GM12873 (cell line): ENCODE measurements at regions not wholly inside any gene's neighbourhood (a gene's known extent, or its start where the extent isn't known, plus 50 kb on each side); places are given as distances from the start of the nearest gene placed in this dataset.

Experiments used
- TF ChIP-seq, protein P1 (sequence below): IDR thresholded peaks from 2 replicates; pipeline ENCODE4 v1.5.1; 2012; ENCODE audit warnings: low read depth, mild to moderate bottlenecking, moderate library complexity, low read length, control low read depth; ENCODE audit not compliant: insufficient read depth; ENCODE audit errors: missing control alignments

DNA sequence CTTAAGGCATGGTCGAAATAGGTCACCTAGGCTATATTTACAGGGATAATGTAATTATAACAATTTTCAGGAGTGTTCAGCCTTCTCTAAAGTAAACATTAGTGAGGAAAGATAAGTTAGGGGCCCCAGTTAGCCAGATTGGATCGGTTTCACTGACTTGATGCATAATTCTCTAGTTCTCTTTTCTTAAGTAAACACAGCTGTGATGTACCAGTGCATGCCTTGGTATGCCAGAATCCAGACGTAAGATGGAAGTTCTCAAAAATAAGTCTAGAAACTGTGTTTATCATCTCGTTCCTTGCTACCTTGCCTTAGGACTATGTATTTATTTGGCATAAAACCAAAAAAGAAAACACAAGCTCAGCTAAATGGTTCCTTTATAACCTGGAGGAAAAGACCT lies 442.2 kb upstream of the CLINT1 start:
- TF ChIP-seq, protein P1, sequence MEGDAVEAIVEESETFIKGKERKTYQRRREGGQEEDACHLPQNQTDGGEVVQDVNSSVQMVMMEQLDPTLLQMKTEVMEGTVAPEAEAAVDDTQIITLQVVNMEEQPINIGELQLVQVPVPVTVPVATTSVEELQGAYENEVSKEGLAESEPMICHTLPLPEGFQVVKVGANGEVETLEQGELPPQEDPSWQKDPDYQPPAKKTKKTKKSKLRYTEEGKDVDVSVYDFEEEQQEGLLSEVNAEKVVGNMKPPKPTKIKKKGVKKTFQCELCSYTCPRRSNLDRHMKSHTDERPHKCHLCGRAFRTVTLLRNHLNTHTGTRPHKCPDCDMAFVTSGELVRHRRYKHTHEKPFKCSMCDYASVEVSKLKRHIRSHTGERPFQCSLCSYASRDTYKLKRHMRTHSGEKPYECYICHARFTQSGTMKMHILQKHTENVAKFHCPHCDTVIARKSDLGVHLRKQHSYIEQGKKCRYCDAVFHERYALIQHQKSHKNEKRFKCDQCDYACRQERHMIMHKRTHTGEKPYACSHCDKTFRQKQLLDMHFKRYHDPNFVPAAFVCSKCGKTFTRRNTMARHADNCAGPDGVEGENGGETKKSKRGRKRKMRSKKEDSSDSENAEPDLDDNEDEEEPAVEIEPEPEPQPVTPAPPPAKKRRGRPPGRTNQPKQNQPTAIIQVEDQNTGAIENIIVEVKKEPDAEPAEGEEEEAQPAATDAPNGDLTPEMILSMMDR = no peak

DNA sequence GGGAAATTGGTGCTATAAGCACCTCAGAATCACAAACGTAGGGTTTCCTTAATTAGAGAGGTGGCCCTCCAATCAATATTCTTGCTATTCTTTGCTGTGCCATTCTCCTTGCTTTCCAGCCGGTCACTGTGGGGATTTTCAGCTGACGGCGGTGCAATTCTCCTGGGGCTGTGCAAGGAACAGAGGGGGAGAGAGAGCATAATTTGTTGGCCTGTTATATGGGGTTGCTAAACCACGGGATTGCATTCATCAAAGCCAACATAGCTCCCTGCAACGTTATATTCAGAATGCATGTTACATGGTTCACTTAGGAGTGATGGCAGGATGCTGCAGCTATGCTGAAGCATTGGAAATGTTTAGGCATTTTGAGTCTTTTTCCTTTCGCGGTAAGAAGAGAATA lies 441.3 kb upstream of the CLINT1 start:
- TF ChIP-seq, protein P1 = no peak

DNA sequence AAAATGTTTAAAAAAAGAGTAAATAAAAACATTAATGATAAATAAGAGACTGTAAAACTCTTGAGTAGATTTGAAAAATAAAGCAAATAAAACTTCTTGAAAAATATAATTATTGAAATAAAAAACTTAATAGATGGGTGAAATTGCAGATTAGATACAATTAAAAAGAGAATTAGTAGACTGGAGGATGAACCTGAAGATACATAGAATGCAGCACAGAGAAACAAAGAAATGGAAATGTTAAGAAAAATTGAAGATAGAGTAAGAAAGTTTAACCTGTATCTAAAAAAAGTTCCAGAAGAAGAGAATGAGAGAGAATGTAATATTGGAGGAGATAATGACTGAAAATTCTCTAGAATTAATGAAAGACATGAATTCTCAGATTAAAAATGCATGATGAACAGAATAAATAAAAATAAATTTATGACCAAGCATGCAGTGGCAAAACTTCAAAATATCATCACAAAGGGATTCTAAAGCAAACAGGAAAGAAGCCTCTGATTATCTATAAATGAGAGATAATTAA lies 438.1 kb upstream of the CLINT1 start:
- TF ChIP-seq, protein P1 = no peak

DNA sequence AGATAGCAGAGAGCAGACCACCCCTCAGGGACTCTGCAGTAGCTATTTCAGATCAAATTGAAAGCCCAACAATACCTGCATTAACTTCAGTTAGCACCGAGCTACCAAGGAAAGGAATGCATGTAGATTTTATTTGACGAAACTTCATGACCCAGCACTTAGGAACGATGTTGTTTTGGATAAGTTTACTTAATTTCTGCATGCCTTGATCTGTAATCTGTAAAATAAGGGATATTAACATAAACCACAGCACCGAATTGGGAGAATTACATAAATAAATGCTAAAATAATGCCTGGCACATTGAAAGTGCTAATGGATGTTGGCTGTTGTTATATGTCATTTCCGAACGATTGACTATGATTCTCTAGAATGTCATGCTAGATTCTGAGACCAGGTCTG lies 435.8 kb upstream of the CLINT1 start:
- TF ChIP-seq, protein P1 = no peak

DNA sequence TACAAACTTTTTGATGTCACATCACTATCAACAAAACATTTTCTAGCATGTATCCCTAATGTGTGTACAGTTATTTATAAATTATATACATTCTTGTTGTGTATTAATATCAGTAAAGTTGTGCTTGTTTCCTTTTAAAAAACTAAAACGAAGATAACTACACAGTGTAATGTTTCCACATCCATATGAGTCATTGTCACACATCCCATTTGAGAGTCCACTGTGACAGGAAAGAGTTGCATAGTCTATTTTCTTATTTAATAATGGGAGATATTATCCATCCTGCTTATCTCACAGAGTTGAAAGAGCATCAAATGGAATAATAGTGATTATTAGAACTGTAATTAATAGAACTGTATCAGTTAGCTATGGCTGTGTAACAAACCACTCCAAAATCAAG lies 434.0 kb upstream of the CLINT1 start:
- TF ChIP-seq, protein P1 = no peak

DNA sequence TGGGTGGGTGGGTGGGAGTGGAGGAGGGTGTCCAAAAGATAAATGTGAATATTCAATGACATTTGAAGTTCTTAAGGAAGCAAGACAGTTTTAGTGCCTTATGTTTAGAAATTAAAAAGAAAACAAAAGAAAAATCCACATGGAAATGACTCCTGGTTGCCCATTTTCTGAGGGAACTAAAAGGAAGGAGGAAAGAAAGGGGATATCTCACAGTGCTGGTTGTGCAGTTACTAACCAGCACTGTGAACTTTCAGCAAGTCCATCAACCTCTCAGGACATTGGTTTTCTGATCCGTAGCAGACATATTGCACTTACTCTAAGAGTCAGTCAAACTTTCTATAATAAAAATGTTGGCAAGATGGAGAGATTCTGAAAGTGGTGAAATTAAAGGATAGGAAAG lies 431.0 kb upstream of the CLINT1 start:
- TF ChIP-seq, protein P1 = no peak

DNA sequence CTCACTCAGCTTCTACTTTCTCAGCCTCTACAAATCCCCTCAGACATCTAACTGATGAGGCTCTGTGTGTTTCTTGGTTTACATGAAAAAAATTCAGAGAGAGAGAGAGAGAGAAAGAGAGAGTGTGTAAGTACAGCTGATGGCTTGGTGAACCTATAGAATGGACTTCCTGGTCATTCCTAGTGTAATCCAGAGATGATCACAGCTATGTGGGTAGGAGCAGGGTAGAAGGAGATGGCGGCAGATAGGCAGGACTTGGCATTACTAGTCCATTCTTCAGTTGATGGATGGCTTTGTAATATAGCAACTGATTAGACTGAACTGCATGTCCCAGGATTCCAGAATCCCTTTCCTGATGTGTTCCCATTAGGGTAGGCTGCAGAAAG lies 429.3 kb upstream of the CLINT1 start:
- TF ChIP-seq, protein P1 = no peak
